Skeletal muscle satellite cell (primary cell): ENCODE measurements at regions not wholly inside any gene's neighbourhood (a gene's known extent, or its start where the extent isn't known, plus 50 kb on each side); places are given as distances from the start of the nearest gene placed in this dataset.
"Not testable (repeated sequence)": the region's sequence is repeated elsewhere in the genome, so short reads cannot be mapped to it uniquely, and the experiment has no call there.

Source experiments
- H3K27me3 ChIP-seq: 2 replicates; pipeline ENCODE4 v1.7.0; 2013; ENCODE audit warnings: low read length; ENCODE audit not compliant: control insufficient read depth, insufficient read depth
- H3K36me3 ChIP-seq: 2 replicates; pipeline ENCODE4 v1.7.0; 2013; ENCODE audit warnings: mild to moderate bottlenecking, control low read depth, low read length; ENCODE audit not compliant: insufficient read depth
- H3K4me1 ChIP-seq: 2 replicates; pipeline ENCODE4 v1.7.0; 2013; ENCODE audit warnings: low read length; ENCODE audit not compliant: control insufficient read depth, insufficient read depth
- H3K4me2 ChIP-seq: 2 replicates; pipeline ENCODE4 v1.7.0; 2013; ENCODE audit warnings: mild to moderate bottlenecking, low read length
- H3K4me3 ChIP-seq: 2 replicates; pipeline ENCODE4 v1.7.0; 2013; ENCODE audit warnings: low read length
- H3K9ac ChIP-seq: 2 replicates; pipeline ENCODE4 v1.7.0; 2013; ENCODE audit warnings: mild to moderate bottlenecking, low read depth, low read length, moderate library complexity
- H3K9me3 ChIP-seq: replicated peaks from 2 replicates; pipeline ENCODE4 v1.7.0; 2013; ENCODE audit warnings: mild to moderate bottlenecking, control low read depth, low read length

DNA sequence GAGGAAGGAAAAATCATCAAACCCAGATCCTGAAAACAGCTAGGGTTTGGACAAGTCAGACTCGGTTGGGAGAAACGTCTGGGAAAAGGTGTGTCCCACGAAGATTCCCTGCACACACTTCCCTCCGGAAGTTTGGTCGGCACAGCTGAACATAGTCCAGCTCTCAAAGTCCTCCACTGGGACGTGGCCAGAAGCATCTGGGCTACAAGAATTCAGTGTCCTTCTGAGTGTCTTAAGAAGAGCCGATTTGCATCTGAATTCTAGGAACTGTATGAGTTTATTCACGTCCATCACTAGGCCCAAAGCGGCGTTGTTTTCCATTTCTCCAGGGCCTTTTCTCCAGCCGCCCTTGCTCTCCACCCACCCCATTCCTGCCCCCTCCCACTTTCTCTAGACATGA, 109.1 kb downstream of the C17orf67 start:
- Histone ChIP-seq H3K9me3 (no peaks in the 10 kb centered on the region), H3K4me3 (no peak overlapping the region), H3K36me3 (no peaks in the 10 kb centered on the region)

DNA sequence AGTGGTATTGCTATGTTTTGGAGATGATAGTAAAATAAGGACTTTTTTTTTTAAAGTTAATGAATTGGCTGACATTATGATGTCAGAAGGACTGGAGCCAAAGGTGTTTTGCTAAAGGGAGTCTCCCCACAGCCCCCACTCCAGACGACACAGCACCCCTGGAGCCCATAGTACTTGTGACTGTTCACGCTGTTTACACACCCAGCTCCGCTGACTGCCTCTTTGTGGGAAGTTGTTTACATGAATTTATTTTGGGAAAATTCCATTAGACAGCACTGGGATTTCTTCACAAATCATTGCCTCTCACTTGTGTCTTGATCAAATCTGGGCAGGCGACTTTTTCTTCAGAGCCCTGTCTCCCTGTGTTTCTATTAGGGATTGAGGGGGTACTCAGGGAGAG, 108.6 kb downstream of the C17orf67 start:
- no peak overlapping the region for H3K4me3 ChIP-seq
- no peaks in the 10 kb centered on the region for H3K9me3 ChIP-seq
- H3K27me3 ChIP-seq, result peaks cover 23% of the 10 kb centered on the region
- H3K4me1 ChIP-seq, result no peaks in the 10 kb centered on the region
- no peak overlapping the region for H3K9ac ChIP-seq
- H3K4me2 ChIP-seq, result no peak overlapping the region
- H3K36me3 ChIP-seq, result no peaks in the 10 kb centered on the region

More for the DNA sequence above, 109.1 kb downstream of the C17orf67 start:
- Histone ChIP-seq H3K27me3 (peaks cover 20% of the 10 kb centered on the region), H3K4me2 (no peak overlapping the region), H3K9ac (no peak overlapping the region), H3K4me1 (no peaks in the 10 kb centered on the region)

DNA sequence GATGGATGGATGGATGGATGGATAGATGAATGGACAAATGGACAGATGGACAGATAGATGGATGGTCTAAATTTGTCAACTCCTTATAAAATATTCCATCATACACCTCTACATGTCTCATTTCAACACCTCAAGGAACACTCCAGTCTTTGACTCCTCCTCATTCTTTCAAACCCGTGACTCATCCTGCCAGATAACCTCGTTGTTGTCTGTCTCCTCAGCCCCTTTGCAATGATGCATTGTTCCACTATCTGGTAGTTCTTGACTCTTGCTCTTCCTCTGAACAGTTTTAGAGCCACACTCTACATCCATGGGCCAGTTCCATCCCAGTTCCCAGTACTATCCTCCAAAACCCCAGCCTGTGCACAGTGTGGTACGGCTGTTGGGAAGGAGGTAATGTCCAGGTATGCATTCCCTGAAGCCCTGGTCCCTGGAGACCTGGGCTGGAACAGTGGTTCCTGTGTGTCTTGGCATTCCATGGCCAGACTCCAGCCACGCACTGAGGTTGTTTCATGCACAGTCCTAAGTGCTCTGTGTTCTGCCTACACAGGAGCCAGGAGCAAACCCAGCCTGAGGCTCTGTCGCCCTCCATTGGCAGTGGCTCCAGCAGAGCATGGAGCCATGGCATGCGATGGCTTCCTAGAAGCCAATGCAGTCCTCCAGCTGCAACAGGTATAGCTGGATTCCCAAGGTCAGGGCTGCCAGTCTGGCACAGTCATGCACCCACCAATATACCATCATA, 105.7 kb downstream of the C17orf67 start:
- no peaks in the 10 kb centered on the region for H3K36me3 ChIP-seq

DNA sequence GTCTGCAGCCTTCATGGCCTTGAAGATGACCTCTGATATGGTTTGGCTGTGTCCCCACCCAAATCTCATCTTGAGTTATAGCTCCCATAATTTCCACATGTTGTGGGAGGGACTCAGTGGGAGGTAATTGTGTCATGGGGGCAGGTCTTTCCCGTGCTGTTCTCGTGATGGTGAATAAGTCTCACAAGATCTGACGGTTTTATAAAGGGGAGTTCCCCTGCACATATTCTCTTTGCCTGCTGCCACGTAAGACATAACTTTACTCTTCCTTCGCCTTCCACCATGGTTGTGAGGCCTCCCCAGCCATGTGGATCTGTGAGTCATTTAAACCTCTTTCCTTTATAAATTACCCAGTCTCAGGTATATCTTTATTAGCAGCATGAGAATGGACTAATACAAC, 102.6 kb downstream of the C17orf67 start:
- H3K4me3 ChIP-seq, H3K4me1 ChIP-seq, H3K4me2 ChIP-seq, H3K36me3 ChIP-seq, H3K9me3 ChIP-seq, H3K9ac ChIP-seq: not testable (repeated sequence)
- peaks cover 29% of the 10 kb centered on the region for H3K27me3 ChIP-seq

More for the DNA sequence above, 105.7 kb downstream of the C17orf67 start:
- no peak overlapping the region for H3K4me3 ChIP-seq
- no peaks in the 10 kb centered on the region for H3K4me1 ChIP-seq
- H3K27me3 ChIP-seq, result peaks cover 29% of the 10 kb centered on the region
- H3K9me3 ChIP-seq, result no peaks in the 10 kb centered on the region
- H3K9ac ChIP-seq, result no peak overlapping the region
- no peak overlapping the region for H3K4me2 ChIP-seq

DNA sequence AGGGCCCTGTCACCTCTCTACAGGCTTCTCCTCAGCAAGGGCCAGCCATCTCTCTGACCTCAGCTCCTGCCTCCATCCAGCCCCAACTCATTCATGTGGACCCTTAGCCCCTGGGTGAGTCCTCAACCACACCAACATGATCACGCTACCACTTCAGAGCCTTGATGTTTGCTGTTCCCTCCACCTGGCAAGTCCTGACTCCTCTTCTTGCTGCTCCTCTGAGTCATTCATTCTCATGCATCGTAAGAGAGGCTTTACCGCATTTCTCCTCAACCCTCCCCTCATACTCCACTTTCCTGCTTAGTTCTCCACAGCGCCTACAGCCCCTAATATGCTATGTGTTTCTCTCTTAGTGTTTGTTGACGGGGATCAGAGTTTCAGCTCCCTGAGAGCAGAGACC, 99.9 kb downstream of the C17orf67 start:
- Histone ChIP-seq H3K9me3 (no peaks in the 10 kb centered on the region), H3K9ac (no peak overlapping the region), H3K4me2 (no peak overlapping the region), H3K27me3 (peaks cover 18% of the 10 kb centered on the region), H3K4me1 (no peaks in the 10 kb centered on the region), H3K36me3 (no peaks in the 10 kb centered on the region), H3K4me3 (no peak overlapping the region)

DNA sequence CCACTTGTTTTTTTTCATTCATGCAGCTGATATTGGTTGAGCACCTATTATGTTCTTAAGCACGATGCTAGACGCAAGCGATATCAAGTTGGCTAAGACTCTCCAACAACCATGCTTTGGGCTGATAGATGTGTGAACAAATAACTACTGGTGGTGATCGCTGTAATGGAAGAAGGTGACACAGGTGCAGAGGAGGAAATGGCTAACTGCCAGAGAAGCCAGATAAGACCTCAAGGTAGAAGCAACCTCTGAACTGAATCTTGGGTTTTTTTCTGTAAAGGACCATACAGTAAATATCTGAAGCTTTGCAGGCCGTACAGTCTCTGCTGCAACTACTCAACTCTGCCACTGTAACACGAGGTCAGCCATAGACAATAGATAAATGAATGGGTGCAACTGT, 97.9 kb downstream of the C17orf67 start:
- H3K4me1 ChIP-seq, result peaks cover 8% of the 10 kb centered on the region
- H3K4me3 ChIP-seq, result no peak overlapping the region
- H3K9me3 ChIP-seq, result no peaks in the 10 kb centered on the region
- no peak overlapping the region for H3K9ac ChIP-seq
- no peaks in the 10 kb centered on the region for H3K36me3 ChIP-seq
- peaks cover 14% of the 10 kb centered on the region for H3K27me3 ChIP-seq
- H3K4me2 ChIP-seq, result no peak overlapping the region

DNA sequence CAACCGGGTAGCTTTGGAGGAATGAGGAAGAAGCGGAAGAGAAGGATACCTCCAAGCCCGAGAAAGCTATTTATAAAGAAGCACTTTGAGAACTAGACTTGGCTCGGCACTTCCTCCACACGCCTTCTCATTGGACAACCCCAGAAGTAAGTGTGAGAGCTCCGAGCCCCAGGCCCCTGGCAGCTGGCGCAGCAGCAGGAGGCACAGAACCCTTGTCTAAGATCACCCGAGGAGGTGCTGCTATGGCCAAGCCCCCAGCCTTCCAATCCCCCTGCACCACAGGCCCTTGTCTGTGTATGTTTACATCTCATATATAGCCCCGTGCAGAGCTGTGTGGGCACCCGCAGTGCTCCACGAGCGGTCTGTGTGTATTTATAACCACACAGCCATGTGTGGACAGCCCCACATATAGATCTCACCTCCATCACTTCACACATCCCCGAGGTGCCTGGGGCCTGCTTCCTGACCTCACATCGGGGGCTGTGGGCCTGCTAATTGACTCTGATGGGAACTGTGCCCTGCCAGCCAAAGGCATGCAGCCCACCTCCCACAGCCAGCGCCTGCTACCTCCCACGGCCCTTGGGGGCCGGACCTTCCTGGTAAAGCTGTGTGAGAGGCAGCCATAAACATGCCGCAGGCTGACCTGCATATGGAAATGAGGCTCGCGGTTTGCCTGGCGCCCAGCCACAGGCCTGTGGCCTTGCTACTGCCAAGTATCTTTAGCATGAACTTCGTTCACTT, 96.1 kb downstream of the C17orf67 start:
- Histone ChIP-seq H3K4me1 (peaks cover 8% of the 10 kb centered on the region), H3K27me3 (peaks cover 14% of the 10 kb centered on the region), H3K36me3 (no peaks in the 10 kb centered on the region)

DNA sequence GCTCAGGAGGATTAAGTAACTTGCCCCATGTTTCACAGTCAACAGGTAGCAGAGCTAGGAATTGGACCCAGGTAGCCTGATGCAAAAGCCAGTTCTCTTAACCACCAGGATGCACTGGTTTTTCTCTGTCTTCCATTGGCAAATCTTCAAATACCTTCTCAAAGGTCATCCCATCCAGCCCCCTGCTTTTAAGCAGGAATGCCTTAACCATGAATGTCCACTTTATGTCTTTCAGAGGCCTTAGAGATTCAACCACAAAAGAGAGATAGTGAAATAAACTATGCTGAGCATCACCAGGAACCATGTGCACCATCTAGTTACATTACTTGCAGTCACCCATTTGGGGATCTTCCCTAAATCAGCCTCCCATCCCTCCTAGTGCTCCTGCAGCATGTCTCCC, 94.3 kb downstream of the C17orf67 start:
- no peaks in the 10 kb centered on the region for H3K9me3 ChIP-seq

More for the DNA sequence above, 96.1 kb downstream of the C17orf67 start:
- H3K9ac ChIP-seq, result no peak overlapping the region
- no peak overlapping the region for H3K4me2 ChIP-seq
- no peaks in the 10 kb centered on the region for H3K9me3 ChIP-seq
- no peak overlapping the region for H3K4me3 ChIP-seq

DNA sequence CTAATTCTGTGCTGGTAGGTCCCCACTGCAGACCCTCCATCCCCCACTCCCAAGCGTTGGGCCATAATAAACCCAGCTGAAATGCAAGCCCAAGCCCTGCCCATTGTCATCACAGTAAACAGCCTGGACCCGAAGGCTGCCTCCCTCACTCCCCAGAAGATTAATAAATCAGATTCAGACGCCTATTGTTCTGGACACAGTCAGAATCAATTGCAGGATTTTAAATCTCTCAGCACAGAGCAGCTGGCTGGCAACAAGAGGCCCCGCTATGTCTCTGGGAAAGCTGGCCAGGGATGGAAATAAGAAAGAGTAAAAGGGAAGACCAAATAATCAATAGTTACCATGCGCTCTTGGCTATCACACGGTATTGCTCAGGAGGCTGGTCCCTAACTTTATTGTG, 93.9 kb downstream of the C17orf67 start:
- peaks cover 14% of the 10 kb centered on the region for H3K27me3 ChIP-seq
- H3K4me3 ChIP-seq, result no peak overlapping the region
- H3K9me3 ChIP-seq, result no peaks in the 10 kb centered on the region
- H3K4me2 ChIP-seq, result no peak overlapping the region
- H3K9ac ChIP-seq, result no peak overlapping the region
- peaks cover 8% of the 10 kb centered on the region for H3K4me1 ChIP-seq
- no peaks in the 10 kb centered on the region for H3K36me3 ChIP-seq

More for the DNA sequence above, 94.3 kb downstream of the C17orf67 start:
- H3K36me3 ChIP-seq, result no peaks in the 10 kb centered on the region
- H3K9ac ChIP-seq, result no peak overlapping the region
- no peak overlapping the region for H3K4me3 ChIP-seq
- peaks cover 8% of the 10 kb centered on the region for H3K4me1 ChIP-seq
- peaks cover 14% of the 10 kb centered on the region for H3K27me3 ChIP-seq
- no peak overlapping the region for H3K4me2 ChIP-seq

DNA sequence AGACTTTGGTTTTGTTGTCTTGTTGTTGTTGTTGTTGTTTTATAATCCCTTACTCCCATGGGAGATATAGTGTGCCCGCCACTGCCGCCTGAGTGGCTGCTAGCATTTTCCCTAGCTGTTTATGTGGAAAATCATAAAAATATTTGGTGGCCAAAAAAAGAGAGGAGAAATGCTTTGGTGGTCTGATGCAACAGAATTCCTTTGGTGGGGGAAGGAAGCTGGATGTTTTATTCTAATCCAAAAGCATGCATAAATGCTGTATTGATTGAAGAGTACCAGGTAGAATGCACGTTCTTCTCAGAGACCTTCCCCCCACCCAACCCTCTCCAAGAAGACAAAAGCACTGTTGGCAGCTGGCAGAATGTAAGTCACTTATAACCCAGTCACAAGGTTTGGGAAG, 93.2 kb downstream of the C17orf67 start:
- H3K9me3 ChIP-seq, result no peaks in the 10 kb centered on the region
- peaks cover 8% of the 10 kb centered on the region for H3K4me1 ChIP-seq
- no peaks in the 10 kb centered on the region for H3K36me3 ChIP-seq
- no peak overlapping the region for H3K4me3 ChIP-seq
- H3K9ac ChIP-seq, result no peak overlapping the region
- no peak overlapping the region for H3K4me2 ChIP-seq
- peaks cover 14% of the 10 kb centered on the region for H3K27me3 ChIP-seq
